Muscle of leg (tissue), 3 donors: ENCODE measurements at regions not wholly inside any gene's neighbourhood (a gene's known extent, or its start where the extent isn't known, plus 50 kb on each side); places are given as distances from the start of the nearest gene placed in this dataset.

Source experiments
- DNase-seq: peaks from one replicate; pipeline ENCODE4 v3.0.0; 2013
- H3K27ac ChIP-seq: one replicate; pipeline ENCODE4 v1.5.1; 2013; ENCODE audit warnings: mild to moderate bottlenecking, low read length, control low read depth
- H3K27me3 ChIP-seq: one replicate; pipeline ENCODE4 v1.6.1; 2013; ENCODE audit warnings: low read length; ENCODE audit not compliant: control insufficient read depth, insufficient read depth
- H3K36me3 ChIP-seq: one replicate; pipeline ENCODE4 v1.6.1; 2013; ENCODE audit warnings: low read length; ENCODE audit not compliant: control insufficient read depth, insufficient read depth
- H3K4me1 ChIP-seq: one replicate; pipeline ENCODE4 v1.6.1; 2013; ENCODE audit warnings: low read length; ENCODE audit not compliant: control insufficient read depth, insufficient read depth
- H3K4me3 ChIP-seq: one replicate; pipeline ENCODE4 v1.5.1; 2013; ENCODE audit warnings: low read length, control low read depth
- H3K9me3 ChIP-seq: replicated peaks from 2 replicates; pipeline ENCODE4 v1.6.1; 2013; ENCODE audit warnings: low read depth, low read length; ENCODE audit not compliant: control insufficient read depth
- WGBS: methylation state at CpG from one replicate; pipeline ENCODE4 v1.1.5; 2013; ENCODE audit warnings: missing lambda C conversion rate; ENCODE audit not compliant: insufficient coverage; 5-methylcytosine and 5-hydroxymethylcytosine counted together

- H3K9me3 ChIP-seq: no peaks in the 10 kb centered on the region
- H3K36me3 ChIP-seq: no peaks in the 10 kb centered on the region
- no peaks in the 10 kb centered on the region for H3K4me1 ChIP-seq
- no peak overlapping the region for H3K4me3 ChIP-seq
- H3K27ac ChIP-seq: no peak overlapping the region
- no peak for DNase-seq
- H3K27me3 ChIP-seq: no peaks in the 10 kb centered on the region
- 80% methylated on average over 1 of the region's 3 CpGs for WGBS
Observed at GRCh38 chr2:228283491-228284171, 102.1 kb upstream of the SPHKAP start.

- Histone ChIP-seq H3K4me3 (no peak overlapping the region), H3K36me3 (no peaks in the 10 kb centered on the region), H3K27me3 (no peaks in the 10 kb centered on the region), H3K4me1 (no peaks in the 10 kb centered on the region), H3K27ac (no peak overlapping the region), H3K9me3 (no peaks in the 10 kb centered on the region)
- no CpG with 5 or more reads among the region's 2 CpGs for WGBS
- DNase-seq: no peak
Observed at GRCh38 chr2:228282376-228282775, 100.9 kb upstream of the SPHKAP start.

GRCh38 chr2:228273159-228273558 is 91.7 kb upstream of the SPHKAP start:
- H3K4me3 ChIP-seq: no peak overlapping the region
- no peaks in the 10 kb centered on the region for H3K27me3 ChIP-seq
- no peaks in the 10 kb centered on the region for H3K4me1 ChIP-seq
- no peaks in the 10 kb centered on the region for H3K9me3 ChIP-seq
- 88% methylated on average over 2 of the region's 6 CpGs for WGBS
- no peak overlapping the region for H3K27ac ChIP-seq
- no peaks in the 10 kb centered on the region for H3K36me3 ChIP-seq
- DNase-seq: no peak

- Histone ChIP-seq H3K27ac (no peak overlapping the region), H3K36me3 (no peaks in the 10 kb centered on the region), H3K9me3 (no peaks in the 10 kb centered on the region), H3K27me3 (no peaks in the 10 kb centered on the region), H3K4me1 (no peaks in the 10 kb centered on the region), H3K4me3 (no peak overlapping the region)
- DNase-seq: peak; percentile 69
- no CpG with 5 or more reads among the region's 2 CpGs for WGBS
Observed at GRCh38 chr2:228269351-228269750, 87.9 kb upstream of the SPHKAP start.

- peak; percentile 45 for DNase-seq
Observed at GRCh38 chr2:228268756-228269155, 87.3 kb upstream of the SPHKAP start.

GRCh38 chr2:228268301-228268700 is 86.8 kb upstream of the SPHKAP start:
- H3K36me3 ChIP-seq: no peaks in the 10 kb centered on the region
- no CpG with 5 or more reads among the region's 2 CpGs for WGBS
- peak; percentile 32 for DNase-seq
- no peaks in the 10 kb centered on the region for H3K4me1 ChIP-seq
- H3K27me3 ChIP-seq: no peaks in the 10 kb centered on the region
- no peak overlapping the region for H3K27ac ChIP-seq
- no peak overlapping the region for H3K4me3 ChIP-seq
- no peaks in the 10 kb centered on the region for H3K9me3 ChIP-seq

More at GRCh38 chr2:228268756-228269155, 87.3 kb upstream of the SPHKAP start:
- H3K27ac ChIP-seq: no peak overlapping the region
- H3K4me1 ChIP-seq: no peaks in the 10 kb centered on the region
- no peaks in the 10 kb centered on the region for H3K27me3 ChIP-seq
- no peaks in the 10 kb centered on the region for H3K36me3 ChIP-seq
- no CpG with 5 or more reads among the region's 1 CpG for WGBS
- no peak overlapping the region for H3K4me3 ChIP-seq
- no peaks in the 10 kb centered on the region for H3K9me3 ChIP-seq

GRCh38 chr2:228263156-228263555 is 81.7 kb upstream of the SPHKAP start:
- Histone ChIP-seq H3K9me3 (no peaks in the 10 kb centered on the region), H3K27ac (no peak overlapping the region), H3K27me3 (no peaks in the 10 kb centered on the region), H3K4me1 (no peaks in the 10 kb centered on the region), H3K4me3 (no peak overlapping the region), H3K36me3 (no peaks in the 10 kb centered on the region)
- no peak for DNase-seq
- WGBS: no CpG with 5 or more reads among the region's 3 CpGs

- H3K27me3 ChIP-seq: no peaks in the 10 kb centered on the region
- H3K9me3 ChIP-seq: no peaks in the 10 kb centered on the region
- no peak overlapping the region for H3K27ac ChIP-seq
- H3K4me3 ChIP-seq: no peak overlapping the region
- H3K36me3 ChIP-seq: no peaks in the 10 kb centered on the region
- no peak for DNase-seq
- no peaks in the 10 kb centered on the region for H3K4me1 ChIP-seq
- 91% methylated on average over 5 of the region's 7 CpGs for WGBS
Observed at GRCh38 chr2:228261546-228261945, 80.1 kb upstream of the SPHKAP start.

GRCh38 chr2:228257379-228257778 is 75.9 kb upstream of the SPHKAP start:
- DNase-seq: no peak
- no peak overlapping the region for H3K27ac ChIP-seq

GRCh38 chr2:228253752-228254151 is 72.3 kb upstream of the SPHKAP start:
- DNase-seq: no peak
- Histone ChIP-seq H3K27ac (no peak overlapping the region), H3K4me1 (no peaks in the 10 kb centered on the region), H3K36me3 (no peaks in the 10 kb centered on the region), H3K27me3 (no peaks in the 10 kb centered on the region), H3K9me3 (peaks cover 5% of the 10 kb centered on the region), H3K4me3 (no peak overlapping the region)
- WGBS: 77% methylated on average over 1 of the region's 2 CpGs

More at GRCh38 chr2:228257379-228257778, 75.9 kb upstream of the SPHKAP start:
- no peaks in the 10 kb centered on the region for H3K27me3 ChIP-seq
- H3K4me3 ChIP-seq: no peak overlapping the region
- H3K4me1 ChIP-seq: no peaks in the 10 kb centered on the region
- H3K9me3 ChIP-seq: peaks cover 4% of the 10 kb centered on the region
- no peaks in the 10 kb centered on the region for H3K36me3 ChIP-seq

GRCh38 chr2:228247335-228247734 is 65.8 kb upstream of the SPHKAP start:
- WGBS: no CpG with 5 or more reads among the region's 2 CpGs
- Histone ChIP-seq H3K36me3 (no peaks in the 10 kb centered on the region), H3K27me3 (no peaks in the 10 kb centered on the region), H3K4me1 (no peaks in the 10 kb centered on the region), H3K27ac (no peak overlapping the region), H3K4me3 (no peak overlapping the region), H3K9me3 (peaks cover under 1% of the 10 kb centered on the region)
- DNase-seq: no peak
